Keratinocyte (primary cell): ENCODE measurements at regions not wholly inside any gene's neighbourhood (a gene's known extent, or its start where the extent isn't known, plus 50 kb on each side); places are given as distances from the start of the nearest gene placed in this dataset.

ENCODE experiments used
- EZH2 ChIP-seq: IDR thresholded peaks from one replicate; pipeline ENCODE4 v1.6.1; 2012; ENCODE audit warnings: inconsistent platforms, mild to moderate bottlenecking, low read length, moderate library complexity
- TF ChIP-seq, protein P1 (sequence below), 3 experiments: IDR thresholded peaks in 1 of 3; conservative IDR thresholded peaks in 1 of 3; optimal IDR thresholded peaks in 1 of 3; 2 replicates in 2 of 3; 3 replicates in 1 of 3; pipeline versions ENCODE3 to v1.5.1; 2011; ENCODE audit warnings: low read length in 3 of 3, mild to moderate bottlenecking in 3 of 3, moderate library complexity in 2 of 3, control low read depth in 1 of 3, inconsistent platforms in 1 of 3; ENCODE audit not compliant: insufficient read depth in 2 of 3; ENCODE audit errors: extremely low read depth in 1 of 3

DNA sequence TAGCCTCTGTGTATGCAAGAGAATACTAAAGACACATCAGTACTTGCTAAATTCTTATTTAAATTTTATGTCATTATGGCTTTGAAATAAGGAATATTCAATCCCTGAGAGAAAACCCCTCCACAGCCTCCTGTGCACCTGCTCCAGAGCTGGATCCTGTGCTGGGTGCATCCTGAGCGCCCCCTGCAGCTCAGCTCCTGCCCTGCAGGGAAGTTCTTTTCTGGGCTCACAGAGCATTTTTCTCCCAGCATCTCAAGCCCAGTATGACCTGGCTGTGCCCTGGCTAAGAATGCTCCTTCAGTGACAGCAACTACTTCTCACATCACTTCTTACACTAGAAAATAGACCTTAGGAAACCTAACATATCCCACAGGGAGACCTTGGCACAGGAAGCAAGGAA lies 1211.7 kb downstream of the TMEM121 start:
- TF ChIP-seq, protein P1, sequence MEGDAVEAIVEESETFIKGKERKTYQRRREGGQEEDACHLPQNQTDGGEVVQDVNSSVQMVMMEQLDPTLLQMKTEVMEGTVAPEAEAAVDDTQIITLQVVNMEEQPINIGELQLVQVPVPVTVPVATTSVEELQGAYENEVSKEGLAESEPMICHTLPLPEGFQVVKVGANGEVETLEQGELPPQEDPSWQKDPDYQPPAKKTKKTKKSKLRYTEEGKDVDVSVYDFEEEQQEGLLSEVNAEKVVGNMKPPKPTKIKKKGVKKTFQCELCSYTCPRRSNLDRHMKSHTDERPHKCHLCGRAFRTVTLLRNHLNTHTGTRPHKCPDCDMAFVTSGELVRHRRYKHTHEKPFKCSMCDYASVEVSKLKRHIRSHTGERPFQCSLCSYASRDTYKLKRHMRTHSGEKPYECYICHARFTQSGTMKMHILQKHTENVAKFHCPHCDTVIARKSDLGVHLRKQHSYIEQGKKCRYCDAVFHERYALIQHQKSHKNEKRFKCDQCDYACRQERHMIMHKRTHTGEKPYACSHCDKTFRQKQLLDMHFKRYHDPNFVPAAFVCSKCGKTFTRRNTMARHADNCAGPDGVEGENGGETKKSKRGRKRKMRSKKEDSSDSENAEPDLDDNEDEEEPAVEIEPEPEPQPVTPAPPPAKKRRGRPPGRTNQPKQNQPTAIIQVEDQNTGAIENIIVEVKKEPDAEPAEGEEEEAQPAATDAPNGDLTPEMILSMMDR (optimal IDR thresholded peaks at IDR 0.05 in 1 of 3, IDR thresholded peaks at IDR 0.05 in 1 of 3, conservative IDR thresholded peaks at IDR 0.05 in 1 of 3; ENCODE audit: extremely low read depth in 1 of 3, insufficient read depth in 2 of 3, low read length in 3 of 3): peak in 1 of 3 experiments; percentile 4
- TF ChIP-seq EZH2: no peak
